Pancreas (tissue), 10 donors: ENCODE measurements at regions not wholly inside any gene's neighbourhood (a gene's known extent, or its start where the extent isn't known, plus 50 kb on each side); places are given as distances from the start of the nearest gene placed in this dataset.

Experiments used
- ATAC-seq, 4 donors: fragments of 200-7000 bp; cut with Tn5 transposase; one replicate each; pipeline versions ENCODE4 v1.8.0 to v1.9.1; 2020; ENCODE audit warnings: mild to moderate bottlenecking in 4 of 4, moderate library complexity in 4 of 4
- DNase-seq, 6 donors: peaks; one replicate each; pipeline ENCODE4 v3.0.0-alpha.2; 2020
- FAIRE-seq: peaks from 2 replicates; lab custom pipeline; 2012; peaks lifted over from hg19 to GRCh38; lab: Jason Lieb, UNC
- H3K27ac ChIP-seq, 4 donors: fragments of 200-600 bp; sonication (generic); 1 replicate in 3 of 4; 2 replicates in 1 of 4; pipeline versions ENCODE4 v1.5.0 to v1.8.0; 2020
- H3K27me3 ChIP-seq, 4 donors: fragments of 200-600 bp; one replicate each; pipeline ENCODE4 v1.8.0; 2021
- H3K36me3 ChIP-seq, 3 donors: fragments of 200-600 bp; sonication (generic) in 1 of 3; one replicate each; pipeline versions ENCODE4 v1.5.0 to v1.8.0; 2020 to 2021
- H3K4me1 ChIP-seq, 3 donors: fragments of 200-600 bp; one replicate each; pipeline ENCODE4 v1.8.0; 2021
- H3K4me3 ChIP-seq, 4 donors: fragments of 200-600 bp; sonication (generic) in 2 of 4; one replicate each; pipeline versions ENCODE4 v1.5.0 to v1.8.0; 2020 to 2021
- H3K9me3 ChIP-seq, 4 donors: fragments of 200-600 bp; one replicate each; pipeline ENCODE4 v1.8.0; 2021
- WGBS, 2 donors: extraction: QIAGEN DNeasy Blood & Tissue Kit; methylation state at CpG; one replicate each; pipeline ENCODE4 v1.1.7; 2013; 5-methylcytosine and 5-hydroxymethylcytosine counted together
- intact Hi-C, 3 donors: fragments of 100-400 bp; cut with DNase I; formaldehyde crosslinking; loops; one replicate each; pipeline versions ENCODE4 v1.11.1 to v1.14.2; 2022
- TF ChIP-seq, protein P1 (sequence below), 4 donors: fragments of 200-600 bp; sonication (generic) in 3 of 4; IDR thresholded peaks; one replicate each; pipeline versions ENCODE4 v1.5.0 to v1.8.0; 2021; ENCODE audit warnings: antibody characterized with exemption in 4 of 4
- donor health status: healthy with polysubstance abuse.
- donor health status: DM: no; HTN: no; CAD: no; lungs with moderate emphysema.
- donor health status: DM: no; HTN: no; CAD: no.
- donor health status: control.
- donor health status: control.
- donor health status: Bipolar disorder and iron deficiency.
- donor health status: DM: yes; HTN: yes; CAD: no.
- donor health status: DM: no; HTN: no; CAD: no.
- donor health status: DM: no; HTN: no; CAD: no.
- donor health status: DM: yes; HTN: yes; CAD: no.

DNA sequence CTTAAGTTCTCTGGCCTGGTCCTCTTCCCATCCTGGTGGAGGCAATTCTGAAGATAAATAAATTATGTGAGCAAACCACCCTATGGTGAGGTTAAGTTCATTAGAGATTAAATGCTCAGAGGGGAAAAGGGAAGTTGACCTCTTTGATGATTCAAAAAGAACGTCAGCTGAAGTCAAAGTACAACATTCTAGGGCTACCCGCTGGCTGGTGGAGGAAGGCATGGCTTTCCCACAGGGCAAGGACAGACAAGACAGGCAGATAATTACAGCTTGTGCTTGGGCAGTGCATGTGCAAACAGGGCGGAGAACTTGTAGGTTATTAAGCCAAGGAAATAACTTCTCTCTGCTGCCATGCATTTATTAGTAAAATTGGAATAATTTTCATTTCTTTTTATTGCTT is 91.0 kb upstream of the SLC24A3 start:
- no peak for DNase-seq
- Histone ChIP-seq H3K4me1 (no peaks in the 10 kb centered on the region), H3K27me3 (no peaks in the 10 kb centered on the region), H3K36me3 (no peaks in the 10 kb centered on the region), H3K27ac (no peak overlapping the region), H3K4me3 (no peak overlapping the region), H3K9me3 (no peaks in the 10 kb centered on the region)
- intact Hi-C loops: no loop called here
- no peak for ATAC-seq
- FAIRE-seq: no peak
- TF ChIP-seq, protein P1, sequence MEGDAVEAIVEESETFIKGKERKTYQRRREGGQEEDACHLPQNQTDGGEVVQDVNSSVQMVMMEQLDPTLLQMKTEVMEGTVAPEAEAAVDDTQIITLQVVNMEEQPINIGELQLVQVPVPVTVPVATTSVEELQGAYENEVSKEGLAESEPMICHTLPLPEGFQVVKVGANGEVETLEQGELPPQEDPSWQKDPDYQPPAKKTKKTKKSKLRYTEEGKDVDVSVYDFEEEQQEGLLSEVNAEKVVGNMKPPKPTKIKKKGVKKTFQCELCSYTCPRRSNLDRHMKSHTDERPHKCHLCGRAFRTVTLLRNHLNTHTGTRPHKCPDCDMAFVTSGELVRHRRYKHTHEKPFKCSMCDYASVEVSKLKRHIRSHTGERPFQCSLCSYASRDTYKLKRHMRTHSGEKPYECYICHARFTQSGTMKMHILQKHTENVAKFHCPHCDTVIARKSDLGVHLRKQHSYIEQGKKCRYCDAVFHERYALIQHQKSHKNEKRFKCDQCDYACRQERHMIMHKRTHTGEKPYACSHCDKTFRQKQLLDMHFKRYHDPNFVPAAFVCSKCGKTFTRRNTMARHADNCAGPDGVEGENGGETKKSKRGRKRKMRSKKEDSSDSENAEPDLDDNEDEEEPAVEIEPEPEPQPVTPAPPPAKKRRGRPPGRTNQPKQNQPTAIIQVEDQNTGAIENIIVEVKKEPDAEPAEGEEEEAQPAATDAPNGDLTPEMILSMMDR (IDR thresholded peaks at IDR 0.05): no peak
- WGBS, 2 donors: 64 to 65% methylated on average over 3 of the region's 3 CpGs

- Histone ChIP-seq H3K4me3 (no peak overlapping the region), H3K9me3 (no peaks in the 10 kb centered on the region), H3K36me3 (no peaks in the 10 kb centered on the region), H3K27me3 (no peaks in the 10 kb centered on the region), H3K4me1 (no peaks in the 10 kb centered on the region), H3K27ac (no peak overlapping the region)
- no peak for ATAC-seq
- no peak for FAIRE-seq
- intact Hi-C loops: no loop called here
- no peak for DNase-seq
- TF ChIP-seq, protein P1 (IDR thresholded peaks at IDR 0.05): no peak
These were observed 90.5 kb upstream of the SLC24A3 start for GRCh38 chr20:19121916-19122315.

GRCh38 chr20:19122395-19122794 is 90.0 kb upstream of the SLC24A3 start:
- no peaks in the 10 kb centered on the region for H3K27me3 ChIP-seq
- H3K9me3 ChIP-seq: no peaks in the 10 kb centered on the region
- no peak for FAIRE-seq
- no peak overlapping the region for H3K27ac ChIP-seq
- TF ChIP-seq, protein P1 (IDR thresholded peaks at IDR 0.05): no peak
- no peak overlapping the region for H3K4me3 ChIP-seq
- H3K4me1 ChIP-seq: no peaks in the 10 kb centered on the region
- intact Hi-C loops: no loop called here
- no peaks in the 10 kb centered on the region for H3K36me3 ChIP-seq
- no peak for ATAC-seq
- no peak for DNase-seq

DNA sequence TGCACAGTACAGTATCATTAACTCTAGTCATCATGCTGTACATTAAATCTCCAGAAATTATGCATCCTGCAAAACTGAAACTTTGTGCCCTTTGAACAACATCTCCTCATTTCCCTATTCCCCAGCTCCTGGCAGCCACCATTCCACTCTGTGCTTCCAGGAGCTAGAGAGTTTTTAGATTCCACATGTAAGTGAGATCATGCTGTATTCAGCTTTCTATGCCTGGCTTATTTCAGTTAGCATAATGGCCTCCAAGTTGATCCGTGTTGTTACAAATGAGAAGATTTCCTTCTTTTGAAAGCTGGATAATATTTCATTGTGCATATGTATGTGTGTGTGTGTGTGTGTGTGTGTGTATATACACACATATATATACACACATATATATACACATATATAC is 86.9 kb upstream of the SLC24A3 start:
- H3K27ac ChIP-seq: no peak overlapping the region
- DNase-seq (no peak), FAIRE-seq (no peak), ATAC-seq (no peak)
- no peaks in the 10 kb centered on the region for H3K36me3 ChIP-seq
- TF ChIP-seq, protein P1 (IDR thresholded peaks at IDR 0.05): no peak
- no peaks in the 10 kb centered on the region for H3K4me1 ChIP-seq
- no peaks in the 10 kb centered on the region for H3K9me3 ChIP-seq
- no peaks in the 10 kb centered on the region for H3K27me3 ChIP-seq
- intact Hi-C loops: no loop called here
- 52 to 77% methylated on average over 1 of the region's 1 CpG for WGBS, 2 donors
- no peak overlapping the region for H3K4me3 ChIP-seq

GRCh38 chr20:19129306-19129705 is 83.1 kb upstream of the SLC24A3 start:
- DNase-seq (no peak), FAIRE-seq (no peak), ATAC-seq (no peak)
- intact Hi-C loops: no loop called here
- Histone ChIP-seq H3K4me3 (no peak overlapping the region), H3K27me3 (no peaks in the 10 kb centered on the region), H3K9me3 (no peaks in the 10 kb centered on the region), H3K36me3 (no peaks in the 10 kb centered on the region), H3K4me1 (no peaks in the 10 kb centered on the region), H3K27ac (no peak overlapping the region)
- TF ChIP-seq, protein P1 (IDR thresholded peaks at IDR 0.05): no peak
- WGBS, 2 donors: 83 to 84% methylated on average over 1 of the region's 1 CpG
